ENCODE measurements at regions not wholly inside any gene's neighbourhood (a gene's known extent, or its start where the extent isn't known, plus 50 kb on each side); places are given as distances from the start of the nearest gene placed in this dataset.

DNA sequence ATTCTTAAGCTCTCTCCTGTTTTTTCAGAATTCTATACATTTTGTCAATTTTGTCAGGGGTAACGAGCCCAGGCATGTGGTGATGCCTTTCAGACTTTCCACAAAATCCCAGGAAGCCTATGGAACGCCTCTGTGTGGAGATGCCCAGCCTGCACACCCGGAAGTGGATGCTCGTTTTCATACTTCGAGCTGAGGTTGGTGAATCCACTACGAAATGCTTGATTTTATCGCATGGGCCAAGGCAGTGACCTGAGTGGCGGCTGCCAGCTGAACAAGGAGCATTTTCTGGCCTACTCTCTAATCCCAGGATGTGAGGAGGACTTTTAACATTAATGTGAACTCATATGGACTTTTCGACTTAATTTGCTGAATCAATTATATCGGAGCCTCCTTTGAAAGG is 426.7 kb upstream of the B3GAT1 start:
- Histone ChIP-seq H3K27me3 (replicated peaks in 1 of 4; ENCODE audit: control extremely low read depth in 1 of 4, control insufficient read depth in 3 of 4, insufficient read depth in 4 of 4, low read length in 3 of 4) (peaks cover 0 to 3% (median 0%) of the 10 kb centered on the region in 4 experiments), H3K27ac (ENCODE audit: low read length in 2 of 2) (no peak overlapping the region), H4K20me1 (ENCODE audit: control insufficient read depth, insufficient read depth, low read length, poor library complexity, severe bottlenecking) (no peaks in the 10 kb centered on the region), H3K4me1 (ENCODE audit: control insufficient read depth in 2 of 2, insufficient read depth in 2 of 2, low read length in 2 of 2) (no peaks in the 10 kb centered on the region), H3K9ac (ENCODE audit: low read length) (no peak overlapping the region), H3K79me2 (ENCODE audit: control insufficient read depth, insufficient read depth, low read length) (no peaks in the 10 kb centered on the region), H2AFZ (ENCODE audit: insufficient read depth, low read depth, low read length, poor library complexity, severe bottlenecking) (no peak overlapping the region), H3K4me3 (ENCODE audit: control extremely low read depth in 1 of 5, extremely low read depth in 1 of 5, insufficient read depth in 1 of 5, low read depth in 2 of 5, low read length in 4 of 5) (no peak overlapping the region), H3K9me3 (ENCODE audit: control extremely low read depth in 1 of 3, control insufficient read depth in 2 of 3, insufficient read depth in 1 of 3, low read length in 2 of 3) (no peaks in the 10 kb centered on the region), H3K36me3 (replicated peaks in 1 of 2; ENCODE audit: control extremely low read depth in 1 of 2, control insufficient read depth in 1 of 2, extremely low read depth in 1 of 2, insufficient read depth in 2 of 2, low read length in 1 of 2) (no peaks in the 10 kb centered on the region), H3K4me2 (replicated peaks; ENCODE audit: low read depth, low read length, poor library complexity, severe bottlenecking) (no peak overlapping the region)
- H3K4me1 Mint-ChIP-seq = no peaks in the 10 kb centered on the region
- no peak for DNase-seq
- H3K27ac Mint-ChIP-seq = no peak overlapping the region
- ChIA-PET POLR2A (no interaction called here), CTCF (no interaction called here)
- 85% methylated on average over 7 of the region's 10 CpGs for WGBS (ENCODE audit: insufficient coverage)
- intact Hi-C loops (cut with micrococcal nuclease) = no loop called here
- H3K9me3 Mint-ChIP-seq (ENCODE audit: insufficient read depth) = no peaks in the 10 kb centered on the region
- no peak for TF ChIP-seq EZH2 (IDR thresholded peaks at IDR 0.05; ENCODE audit: borderline replicate concordance, insufficient read depth, low read depth, low read length, poor library complexity, severe bottlenecking)
- no peak for ATAC-seq (ENCODE audit: low read depth)
- H3K27me3 Mint-ChIP-seq = peaks cover 16% of the 10 kb centered on the region
- H3K4me3 Mint-ChIP-seq = no peak overlapping the region

DNA sequence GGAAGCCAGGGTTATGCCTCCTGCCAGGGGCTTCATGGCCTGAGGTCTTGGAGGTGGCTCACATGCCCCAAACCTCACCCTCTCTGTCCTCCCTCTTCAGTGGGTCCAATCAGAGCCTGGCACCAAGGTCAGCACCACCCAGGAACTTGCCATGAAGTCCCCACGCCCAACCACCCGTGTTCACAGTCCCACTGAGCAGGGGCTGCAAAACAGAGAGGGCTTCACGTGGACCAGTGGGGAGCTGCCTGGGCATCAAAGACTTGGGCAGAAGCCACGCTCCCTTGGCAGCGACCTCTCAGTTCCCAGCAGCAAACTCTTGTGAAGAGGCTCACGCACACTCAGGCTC is 425.8 kb upstream of the B3GAT1 start:
- H4K20me1 ChIP-seq (ENCODE audit: control insufficient read depth, insufficient read depth, low read length, poor library complexity, severe bottlenecking) = no peaks in the 10 kb centered on the region
- ATAC-seq (ENCODE audit: low read depth) = no peak
- H3K27ac Mint-ChIP-seq = no peak overlapping the region
- DNase-seq = no peak
- no peak overlapping the region for H3K4me2 ChIP-seq (replicated peaks; ENCODE audit: low read depth, low read length, poor library complexity, severe bottlenecking)
- CTCF ChIA-PET = no interaction called here
- 78% methylated on average over 6 of the region's 6 CpGs for WGBS (ENCODE audit: insufficient coverage)
- H3K4me1 Mint-ChIP-seq = no peaks in the 10 kb centered on the region
- H3K79me2 ChIP-seq (ENCODE audit: control insufficient read depth, insufficient read depth, low read length) = no peaks in the 10 kb centered on the region
- POLR2A ChIA-PET = no interaction called here
- H3K4me3 ChIP-seq (ENCODE audit: control extremely low read depth in 1 of 5, extremely low read depth in 1 of 5, insufficient read depth in 1 of 5, low read depth in 2 of 5, low read length in 4 of 5) = no peak overlapping the region
- TF ChIP-seq EZH2 (IDR thresholded peaks at IDR 0.05; ENCODE audit: borderline replicate concordance, insufficient read depth, low read depth, low read length, poor library complexity, severe bottlenecking) = no peak
- TF ChIP-seq, protein P1, sequence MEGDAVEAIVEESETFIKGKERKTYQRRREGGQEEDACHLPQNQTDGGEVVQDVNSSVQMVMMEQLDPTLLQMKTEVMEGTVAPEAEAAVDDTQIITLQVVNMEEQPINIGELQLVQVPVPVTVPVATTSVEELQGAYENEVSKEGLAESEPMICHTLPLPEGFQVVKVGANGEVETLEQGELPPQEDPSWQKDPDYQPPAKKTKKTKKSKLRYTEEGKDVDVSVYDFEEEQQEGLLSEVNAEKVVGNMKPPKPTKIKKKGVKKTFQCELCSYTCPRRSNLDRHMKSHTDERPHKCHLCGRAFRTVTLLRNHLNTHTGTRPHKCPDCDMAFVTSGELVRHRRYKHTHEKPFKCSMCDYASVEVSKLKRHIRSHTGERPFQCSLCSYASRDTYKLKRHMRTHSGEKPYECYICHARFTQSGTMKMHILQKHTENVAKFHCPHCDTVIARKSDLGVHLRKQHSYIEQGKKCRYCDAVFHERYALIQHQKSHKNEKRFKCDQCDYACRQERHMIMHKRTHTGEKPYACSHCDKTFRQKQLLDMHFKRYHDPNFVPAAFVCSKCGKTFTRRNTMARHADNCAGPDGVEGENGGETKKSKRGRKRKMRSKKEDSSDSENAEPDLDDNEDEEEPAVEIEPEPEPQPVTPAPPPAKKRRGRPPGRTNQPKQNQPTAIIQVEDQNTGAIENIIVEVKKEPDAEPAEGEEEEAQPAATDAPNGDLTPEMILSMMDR (IDR thresholded peaks at IDR 0.05) = no peak
- H3K4me1 ChIP-seq (ENCODE audit: control insufficient read depth in 2 of 2, insufficient read depth in 2 of 2, low read length in 2 of 2) = no peaks in the 10 kb centered on the region
- intact Hi-C loops (cut with micrococcal nuclease) = no loop called here
- H3K4me3 Mint-ChIP-seq = no peak overlapping the region
- no peak overlapping the region for H3K27ac ChIP-seq (ENCODE audit: low read length in 2 of 2)
- H2AFZ ChIP-seq (ENCODE audit: insufficient read depth, low read depth, low read length, poor library complexity, severe bottlenecking) = no peak overlapping the region
- H3K27me3 ChIP-seq (replicated peaks in 1 of 4; ENCODE audit: control extremely low read depth in 1 of 4, control insufficient read depth in 3 of 4, insufficient read depth in 4 of 4, low read length in 3 of 4) = peaks cover 0 to under 1% (median 0%) of the 10 kb centered on the region in 4 experiments
- no peaks in the 10 kb centered on the region for H3K9me3 ChIP-seq (ENCODE audit: control extremely low read depth in 1 of 3, control insufficient read depth in 2 of 3, insufficient read depth in 1 of 3, low read length in 2 of 3)
- no peaks in the 10 kb centered on the region for H3K9me3 Mint-ChIP-seq (ENCODE audit: insufficient read depth)
- peaks cover 16% of the 10 kb centered on the region for H3K27me3 Mint-ChIP-seq
- H3K9ac ChIP-seq (ENCODE audit: low read length) = no peak overlapping the region
- no peaks in the 10 kb centered on the region for H3K36me3 ChIP-seq (replicated peaks in 1 of 2; ENCODE audit: control extremely low read depth in 1 of 2, control insufficient read depth in 1 of 2, extremely low read depth in 1 of 2, insufficient read depth in 2 of 2, low read length in 1 of 2)
